MM.1S (cell line): ENCODE measurements at regions not wholly inside any gene's neighbourhood (a gene's known extent, or its start where the extent isn't known, plus 50 kb on each side); places are given as distances from the start of the nearest gene placed in this dataset.

ENCODE experiments used
- DNase-seq: peaks from one replicate; pipeline ENCODE4 v3.0.0-alpha.2; 2015
- H2AFZ ChIP-seq: fragments of 300-600 bp; sonication (generic); 2 replicates; pipeline ENCODE4 v1.6.0; 2016; ENCODE audit warnings: antibody characterized with exemption, low read length
- H3F3A ChIP-seq: fragments of 300-600 bp; sonication (generic); 2 replicates; pipeline ENCODE4 v1.6.1; 2016; ENCODE audit warnings: mild to moderate bottlenecking, antibody characterized with exemption, low read length, moderate library complexity, mixed read lengths; ENCODE audit not compliant: insufficient read depth
- H3K27ac ChIP-seq: fragments of 300-600 bp; sonication (generic); 2 replicates; pipeline ENCODE4 v1.5.1; 2016; ENCODE audit warnings: mild to moderate bottlenecking, low read length
- H3K27me3 ChIP-seq: fragments of 300-600 bp; sonication (generic); replicated peaks from 2 replicates; pipeline ENCODE4 v1.6.0; 2016; ENCODE audit warnings: low read length; ENCODE audit not compliant: insufficient read depth
- H3K36me3 ChIP-seq: fragments of 300-600 bp; sonication (generic); replicated peaks from 2 replicates; pipeline ENCODE4 v1.6.1; 2016; ENCODE audit warnings: mild to moderate bottlenecking, low read length, mixed read lengths; ENCODE audit not compliant: insufficient read depth
- H3K4me1 ChIP-seq: fragments of 300-600 bp; sonication (generic); 2 replicates; pipeline ENCODE4 v1.6.1; 2016; ENCODE audit warnings: low read length, mixed read lengths
- H3K4me2 ChIP-seq: fragments of 300-600 bp; sonication (generic); 2 replicates; pipeline ENCODE4 v1.6.0; 2016; ENCODE audit warnings: low read depth, low read length
- H3K4me3 ChIP-seq: fragments of 300-600 bp; sonication (generic); 2 replicates; pipeline ENCODE4 v1.5.1; 2016; ENCODE audit warnings: low read length, mixed read lengths
- H3K79me2 ChIP-seq: fragments of 300-600 bp; sonication (generic); 2 replicates; pipeline ENCODE4 v1.6.1; 2016; ENCODE audit warnings: mixed run types, low read length, mixed read lengths
- H3K9ac ChIP-seq: fragments of 300-600 bp; sonication (generic); 2 replicates; pipeline ENCODE4 v1.6.1; 2016; ENCODE audit warnings: low read length, mixed read lengths
- H3K9me2 ChIP-seq: fragments of 300-600 bp; sonication (generic); replicated peaks from 2 replicates; pipeline ENCODE4 v1.6.1; 2016; ENCODE audit warnings: mild to moderate bottlenecking, low read length, mixed read lengths; ENCODE audit not compliant: insufficient read depth
- H3K9me3 ChIP-seq: fragments of 300-600 bp; sonication (generic); replicated peaks from 2 replicates; pipeline ENCODE4 v1.6.1; 2016; ENCODE audit warnings: mild to moderate bottlenecking, low read length, mixed read lengths; ENCODE audit not compliant: insufficient read depth
- H4K20me1 ChIP-seq: fragments of 300-600 bp; sonication (generic); 2 replicates; pipeline ENCODE4 v1.6.1; 2016; ENCODE audit warnings: mild to moderate bottlenecking, low read length, moderate library complexity, mixed read lengths; ENCODE audit not compliant: insufficient read depth
- CTCF ChIP-seq: fragments of 300-600 bp; sonication (generic); IDR thresholded peaks from 2 replicates; pipeline ENCODE4 v1.5.1; 2016; ENCODE audit warnings: antibody characterized with exemption, low read length, mixed read lengths
- EZH2 ChIP-seq: fragments of 300-600 bp; sonication (generic); optimal IDR thresholded peaks from 2 replicates; pipeline ENCODE3; 2017; ENCODE audit warnings: low read depth, mild to moderate bottlenecking, antibody characterized with exemption, low read length, mixed read lengths
- EZH2phosphoT487 ChIP-seq: fragments of 300-600 bp; sonication (generic); IDR thresholded peaks from 2 replicates; pipeline ENCODE4 v1.6.1; 2018; ENCODE audit warnings: antibody characterized with exemption, low read length

- Histone ChIP-seq H3K9me2 (no peaks in the 10 kb centered on the region), H3F3A (no peaks in the 10 kb centered on the region), H3K36me3 (no peaks in the 10 kb centered on the region), H3K79me2 (no peaks in the 10 kb centered on the region), H3K4me3 (no peak overlapping the region), H3K9me3 (no peaks in the 10 kb centered on the region), H4K20me1 (no peaks in the 10 kb centered on the region), H3K27me3 (no peaks in the 10 kb centered on the region), H2AFZ (no peak overlapping the region), H3K4me1 (no peaks in the 10 kb centered on the region), H3K9ac (no peak overlapping the region), H3K27ac (no peak overlapping the region), H3K4me2 (no peak overlapping the region)
- TF ChIP-seq CTCF (no peak), EZH2 (no peak), EZH2phosphoT487 (no peak)
- DNase-seq: no peak
These were observed 166.0 kb upstream of the EEPD1 start for GRCh38 chr7:35987016-35987415.

- DNase-seq: no peak
- Histone ChIP-seq H3K79me2 (no peaks in the 10 kb centered on the region), H3K27me3 (no peaks in the 10 kb centered on the region), H3K36me3 (no peaks in the 10 kb centered on the region), H4K20me1 (no peaks in the 10 kb centered on the region), H3K27ac (no peak overlapping the region), H3F3A (no peaks in the 10 kb centered on the region), H3K4me3 (no peak overlapping the region), H3K4me1 (no peaks in the 10 kb centered on the region), H2AFZ (no peak overlapping the region), H3K4me2 (no peak overlapping the region), H3K9ac (no peak overlapping the region), H3K9me2 (no peaks in the 10 kb centered on the region), H3K9me3 (no peaks in the 10 kb centered on the region)
- TF ChIP-seq EZH2 (no peak), CTCF (no peak), EZH2phosphoT487 (no peak)
These were observed 164.9 kb upstream of the EEPD1 start for GRCh38 chr7:35988105-35988504.

- no peak for TF ChIP-seq CTCF
- TF ChIP-seq EZH2: no peak
- no peak for TF ChIP-seq EZH2phosphoT487
- Histone ChIP-seq H3F3A (no peaks in the 10 kb centered on the region), H3K9me2 (no peaks in the 10 kb centered on the region), H3K4me2 (no peak overlapping the region), H3K27me3 (no peaks in the 10 kb centered on the region), H3K79me2 (no peaks in the 10 kb centered on the region), H3K9ac (no peak overlapping the region), H3K4me1 (no peaks in the 10 kb centered on the region), H3K9me3 (no peaks in the 10 kb centered on the region), H3K4me3 (no peak overlapping the region), H2AFZ (no peak overlapping the region), H4K20me1 (no peaks in the 10 kb centered on the region), H3K27ac (no peak overlapping the region), H3K36me3 (no peaks in the 10 kb centered on the region)
- DNase-seq: no peak
These were observed 164.2 kb upstream of the EEPD1 start for GRCh38 chr7:35988818-35989217.
